ENCODE measurements at regions not wholly inside any gene's neighbourhood (a gene's known extent, or its start where the extent isn't known, plus 50 kb on each side); places are given as distances from the start of the nearest gene placed in this dataset.

- no peak for TF ChIP-seq EZH2 (IDR thresholded peaks at IDR 0.05; ENCODE audit: borderline replicate concordance, low read length)
- TF ChIP-seq, protein P1, sequence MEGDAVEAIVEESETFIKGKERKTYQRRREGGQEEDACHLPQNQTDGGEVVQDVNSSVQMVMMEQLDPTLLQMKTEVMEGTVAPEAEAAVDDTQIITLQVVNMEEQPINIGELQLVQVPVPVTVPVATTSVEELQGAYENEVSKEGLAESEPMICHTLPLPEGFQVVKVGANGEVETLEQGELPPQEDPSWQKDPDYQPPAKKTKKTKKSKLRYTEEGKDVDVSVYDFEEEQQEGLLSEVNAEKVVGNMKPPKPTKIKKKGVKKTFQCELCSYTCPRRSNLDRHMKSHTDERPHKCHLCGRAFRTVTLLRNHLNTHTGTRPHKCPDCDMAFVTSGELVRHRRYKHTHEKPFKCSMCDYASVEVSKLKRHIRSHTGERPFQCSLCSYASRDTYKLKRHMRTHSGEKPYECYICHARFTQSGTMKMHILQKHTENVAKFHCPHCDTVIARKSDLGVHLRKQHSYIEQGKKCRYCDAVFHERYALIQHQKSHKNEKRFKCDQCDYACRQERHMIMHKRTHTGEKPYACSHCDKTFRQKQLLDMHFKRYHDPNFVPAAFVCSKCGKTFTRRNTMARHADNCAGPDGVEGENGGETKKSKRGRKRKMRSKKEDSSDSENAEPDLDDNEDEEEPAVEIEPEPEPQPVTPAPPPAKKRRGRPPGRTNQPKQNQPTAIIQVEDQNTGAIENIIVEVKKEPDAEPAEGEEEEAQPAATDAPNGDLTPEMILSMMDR (conservative IDR thresholded peaks at IDR 0.05 in 1 of 2, IDR thresholded peaks at IDR 0.05 in 1 of 2; ENCODE audit: extremely low read depth in 1 of 2, insufficient read depth in 1 of 2, low read depth in 1 of 2, low read length in 2 of 2), result no peak
Observed at GRCh38 chr2:136308611-136309010, 190.7 kb upstream of the CXCR4 start.

All from mammary epithelial cell (primary cell).